ENCODE measurements at regions not wholly inside any gene's neighbourhood (a gene's known extent, or its start where the extent isn't known, plus 50 kb on each side); places are given as distances from the start of the nearest gene placed in this dataset.

GRCh38 chr10:28845009-28845682 lies 167.8 kb downstream of the BAMBI start:
- DNase-seq (ENCODE audit: low read depth, low spot score), result no peak
- TF ChIP-seq ZNF274 (IDR thresholded peaks at IDR 0.05; ENCODE audit: low read depth, low read length), result no peak
- TF ChIP-seq YY1 (IDR thresholded peaks at IDR 0.05; ENCODE audit: insufficient read depth, insufficient read length), result no peak
- TF ChIP-seq SUZ12 (IDR thresholded peaks at IDR 0.05; ENCODE audit: extremely low read depth, insufficient read depth, insufficient read length), result no peak
- H3K27me3 ChIP-seq (ENCODE audit: insufficient read depth, insufficient read length), result no peaks in the 10 kb centered on the region
- H3K36me3 ChIP-seq (ENCODE audit: insufficient read depth, insufficient read length, low read length), result no peaks in the 10 kb centered on the region
- no peak overlapping the region for H3K4me3 ChIP-seq (ENCODE audit: insufficient read length, low read depth)
- H3K4me1 ChIP-seq (ENCODE audit: insufficient read depth, insufficient read length), result no peaks in the 10 kb centered on the region
- H3K9ac ChIP-seq (ENCODE audit: insufficient read length, low read depth), result no peak overlapping the region
- peaks cover 20% of the 10 kb centered on the region for H3K9me3 ChIP-seq (ENCODE audit: insufficient read depth, low read length)

GRCh38 chr10:28849309-28849708 lies 172.0 kb downstream of the BAMBI start:
- Histone ChIP-seq H3K9me3 (ENCODE audit: insufficient read depth, low read length) (peaks cover 15% of the 10 kb centered on the region), H3K36me3 (ENCODE audit: insufficient read depth, insufficient read length, low read length) (no peaks in the 10 kb centered on the region), H3K4me1 (ENCODE audit: insufficient read depth, insufficient read length) (no peaks in the 10 kb centered on the region), H3K27me3 (ENCODE audit: insufficient read depth, insufficient read length) (no peaks in the 10 kb centered on the region), H3K9ac (ENCODE audit: insufficient read length, low read depth) (no peak overlapping the region), H3K4me3 (ENCODE audit: insufficient read length, low read depth) (no peak overlapping the region)
- DNase-seq (ENCODE audit: low read depth, low spot score), result no peak
- TF ChIP-seq YY1 (IDR thresholded peaks at IDR 0.05; ENCODE audit: insufficient read depth, insufficient read length) (no peak), ZNF274 (IDR thresholded peaks at IDR 0.05; ENCODE audit: low read depth, low read length) (no peak), SUZ12 (IDR thresholded peaks at IDR 0.05; ENCODE audit: extremely low read depth, insufficient read depth, insufficient read length) (no peak)

GRCh38 chr10:28849821-28850220 lies 172.5 kb downstream of the BAMBI start:
- Histone ChIP-seq H3K9ac (ENCODE audit: insufficient read length, low read depth) (no peak overlapping the region), H3K36me3 (ENCODE audit: insufficient read depth, insufficient read length, low read length) (no peaks in the 10 kb centered on the region), H3K9me3 (ENCODE audit: insufficient read depth, low read length) (peaks cover 10% of the 10 kb centered on the region), H3K4me3 (ENCODE audit: insufficient read length, low read depth) (no peak overlapping the region), H3K4me1 (ENCODE audit: insufficient read depth, insufficient read length) (no peaks in the 10 kb centered on the region), H3K27me3 (ENCODE audit: insufficient read depth, insufficient read length) (no peaks in the 10 kb centered on the region)
- no peak for DNase-seq (ENCODE audit: low read depth, low spot score)
- TF ChIP-seq SUZ12 (IDR thresholded peaks at IDR 0.05; ENCODE audit: extremely low read depth, insufficient read depth, insufficient read length), result no peak
- no peak for TF ChIP-seq ZNF274 (IDR thresholded peaks at IDR 0.05; ENCODE audit: low read depth, low read length)

DNA sequence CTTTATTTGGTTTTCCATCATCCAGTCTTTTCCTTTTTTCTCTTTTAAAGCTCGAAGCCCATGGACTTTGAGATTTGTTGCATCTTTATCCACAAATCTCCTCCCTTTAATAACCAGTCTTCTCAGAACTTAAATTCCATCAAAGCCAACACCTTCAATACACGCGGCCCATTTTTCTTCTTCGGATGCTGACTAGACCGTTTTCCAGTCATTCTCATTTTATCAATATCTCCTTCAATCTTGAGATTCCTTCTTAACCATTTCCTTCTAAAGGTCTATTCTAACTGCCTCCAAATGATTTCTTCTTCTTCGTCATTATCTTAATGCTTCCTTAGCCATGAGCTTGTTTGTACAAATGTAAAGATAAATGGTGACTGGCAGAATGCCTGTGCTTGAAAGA lies 173.5 kb downstream of the BAMBI start:
- Histone ChIP-seq H3K9ac (ENCODE audit: insufficient read length, low read depth) (no peak overlapping the region), H3K4me1 (ENCODE audit: insufficient read depth, insufficient read length) (no peaks in the 10 kb centered on the region), H3K9me3 (ENCODE audit: insufficient read depth, low read length) (0 out of 2 replicates have a peak, but pooled peaks cover under 1% of the 10 kb centered on the region), H3K27me3 (ENCODE audit: insufficient read depth, insufficient read length) (no peaks in the 10 kb centered on the region), H3K36me3 (ENCODE audit: insufficient read depth, insufficient read length, low read length) (no peaks in the 10 kb centered on the region), H3K4me3 (ENCODE audit: insufficient read length, low read depth) (no peak overlapping the region)
- no peak for DNase-seq (ENCODE audit: low read depth, low spot score)
- TF ChIP-seq ZNF274 (IDR thresholded peaks at IDR 0.05; ENCODE audit: low read depth, low read length), result no peak
- TF ChIP-seq SUZ12 (IDR thresholded peaks at IDR 0.05; ENCODE audit: extremely low read depth, insufficient read depth, insufficient read length), result no peak
- TF ChIP-seq YY1 (IDR thresholded peaks at IDR 0.05; ENCODE audit: insufficient read depth, insufficient read length), result no peak

DNA sequence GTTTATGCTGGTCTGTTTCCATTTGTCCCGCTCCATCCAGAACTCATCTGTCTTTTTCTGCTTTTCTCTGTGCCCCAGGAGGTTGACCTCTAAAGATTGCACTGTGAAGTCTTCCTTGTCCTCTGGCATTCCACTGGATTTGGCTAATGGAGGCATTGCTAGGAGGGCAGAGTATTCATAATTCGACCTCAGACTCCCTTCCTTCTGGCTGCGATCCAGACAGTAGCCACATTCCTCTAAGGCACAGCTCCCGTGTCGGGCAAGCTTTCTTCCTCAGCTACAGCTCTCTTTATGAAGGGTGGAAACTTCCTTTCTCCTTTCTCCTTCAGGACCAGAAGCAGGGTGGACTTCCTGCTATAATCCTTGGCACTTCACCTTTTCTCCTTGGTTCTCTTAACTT lies 175.9 kb downstream of the BAMBI start:
- TF ChIP-seq SUZ12 (IDR thresholded peaks at IDR 0.05; ENCODE audit: extremely low read depth, insufficient read depth, insufficient read length) (no peak), YY1 (IDR thresholded peaks at IDR 0.05; ENCODE audit: insufficient read depth, insufficient read length) (no peak), ZNF274 (IDR thresholded peaks at IDR 0.05; ENCODE audit: low read depth, low read length) (no peak)
- Histone ChIP-seq H3K9ac (ENCODE audit: insufficient read length, low read depth) (no peak overlapping the region), H3K27me3 (ENCODE audit: insufficient read depth, insufficient read length) (no peaks in the 10 kb centered on the region), H3K36me3 (ENCODE audit: insufficient read depth, insufficient read length, low read length) (no peaks in the 10 kb centered on the region), H3K4me1 (ENCODE audit: insufficient read depth, insufficient read length) (no peaks in the 10 kb centered on the region), H3K9me3 (ENCODE audit: insufficient read depth, low read length) (peaks cover 17% of the 10 kb centered on the region; the same call in 1 of the 2 replicates), H3K4me3 (ENCODE audit: insufficient read length, low read depth) (no peak overlapping the region)
- no peak for DNase-seq (ENCODE audit: low read depth, low spot score)

DNA sequence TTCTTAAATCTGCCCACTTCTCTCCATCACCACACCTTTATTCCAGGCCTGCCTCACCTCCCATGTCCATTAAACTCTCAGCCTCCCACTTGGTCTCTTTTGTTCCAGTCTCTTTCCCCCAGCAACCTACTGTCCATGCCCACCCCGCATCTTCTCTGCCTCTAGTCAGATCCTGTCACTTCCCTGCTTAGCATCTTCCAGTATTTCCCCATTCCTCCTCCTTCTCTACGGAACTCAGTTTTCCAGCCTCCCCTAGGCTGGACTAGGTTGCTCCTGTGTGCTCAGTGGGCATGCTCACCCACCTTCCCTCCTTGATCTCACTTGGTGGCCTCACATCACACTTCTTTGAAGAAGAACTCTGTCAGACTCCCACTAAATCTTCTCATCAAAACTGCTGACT lies 179.8 kb downstream of the BAMBI start:
- DNase-seq (ENCODE audit: low read depth, low spot score), result no peak

DNA sequence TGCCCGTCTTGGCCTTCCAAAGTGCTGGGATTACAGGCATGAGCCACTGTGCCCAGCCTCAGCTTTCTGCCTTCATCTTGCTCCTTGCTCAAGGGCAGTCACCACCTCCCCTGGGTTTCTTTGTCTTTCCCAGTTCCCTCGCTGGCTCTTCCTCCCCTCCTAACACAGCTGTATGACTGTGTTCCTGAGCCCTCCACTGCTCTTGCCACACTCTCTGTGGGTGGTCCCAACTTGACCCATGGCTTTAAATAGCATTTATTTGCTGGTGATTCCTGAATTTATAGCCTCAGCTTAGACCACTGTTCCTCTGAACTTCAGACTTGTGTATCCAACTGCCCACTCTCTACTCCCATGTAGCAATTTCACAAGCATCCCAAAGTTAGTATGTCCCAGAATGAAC lies 181.3 kb downstream of the BAMBI start:
- Histone ChIP-seq H3K27me3 (ENCODE audit: insufficient read depth, insufficient read length) (no peaks in the 10 kb centered on the region), H3K9ac (ENCODE audit: insufficient read length, low read depth) (no peak overlapping the region), H3K9me3 (ENCODE audit: insufficient read depth, low read length) (peaks cover 24% of the 10 kb centered on the region; the same call in 1 of the 2 replicates), H3K4me1 (ENCODE audit: insufficient read depth, insufficient read length) (no peaks in the 10 kb centered on the region), H3K36me3 (ENCODE audit: insufficient read depth, insufficient read length, low read length) (no peaks in the 10 kb centered on the region), H3K4me3 (ENCODE audit: insufficient read length, low read depth) (no peak overlapping the region)
- no peak for DNase-seq (ENCODE audit: low read depth, low spot score)
- TF ChIP-seq SUZ12 (IDR thresholded peaks at IDR 0.05; ENCODE audit: extremely low read depth, insufficient read depth, insufficient read length) (no peak), YY1 (IDR thresholded peaks at IDR 0.05; ENCODE audit: insufficient read depth, insufficient read length) (no peak), ZNF274 (IDR thresholded peaks at IDR 0.05; ENCODE audit: low read depth, low read length) (no peak)

More for the DNA sequence above, 179.8 kb downstream of the BAMBI start:
- peaks cover 24% of the 10 kb centered on the region; the same call in 1 of the 2 replicates for H3K9me3 ChIP-seq (ENCODE audit: insufficient read depth, low read length)
- H3K27me3 ChIP-seq (ENCODE audit: insufficient read depth, insufficient read length), result no peaks in the 10 kb centered on the region
- TF ChIP-seq SUZ12 (IDR thresholded peaks at IDR 0.05; ENCODE audit: extremely low read depth, insufficient read depth, insufficient read length) (no peak), YY1 (IDR thresholded peaks at IDR 0.05; ENCODE audit: insufficient read depth, insufficient read length) (no peak), ZNF274 (IDR thresholded peaks at IDR 0.05; ENCODE audit: low read depth, low read length) (no peak)
- H3K36me3 ChIP-seq (ENCODE audit: insufficient read depth, insufficient read length, low read length), result no peaks in the 10 kb centered on the region
- H3K4me1 ChIP-seq (ENCODE audit: insufficient read depth, insufficient read length), result no peaks in the 10 kb centered on the region
- H3K4me3 ChIP-seq (ENCODE audit: insufficient read length, low read depth), result no peak overlapping the region
- H3K9ac ChIP-seq (ENCODE audit: insufficient read length, low read depth), result no peak overlapping the region
